ENCODE measurements at regions not wholly inside any gene's neighbourhood (a gene's known extent, or its start where the extent isn't known, plus 50 kb on each side); places are given as distances from the start of the nearest gene placed in this dataset.
"Not testable (repeated sequence)": the region's sequence is repeated elsewhere in the genome, so short reads cannot be mapped to it uniquely, and the experiment has no call there.

GRCh38 chrX:25141684-25142083 is 125.9 kb upstream of the ARX start:
- Histone ChIP-seq H3K4me1 (ENCODE audit: control insufficient read depth in 2 of 2, insufficient read depth in 2 of 2, low read length in 2 of 2) (no peaks in the 10 kb centered on the region), H3K4me3 (ENCODE audit: low read length in 2 of 2) (no peak overlapping the region), H3K36me3 (ENCODE audit: control insufficient read depth in 2 of 2, insufficient read depth in 2 of 2, low read length in 1 of 2) (no peaks in the 10 kb centered on the region), H3K9me3 (ENCODE audit: control insufficient read depth in 2 of 2, insufficient read depth in 1 of 2, low read length in 1 of 2) (no peaks in the 10 kb centered on the region), H3K27ac (ENCODE audit: low read depth in 1 of 2, low read length in 1 of 2) (no peak overlapping the region), H3K27me3 (ENCODE audit: control insufficient read depth in 2 of 2, insufficient read depth in 1 of 2, low read length in 1 of 2) (no peaks in the 10 kb centered on the region)
- WGBS: 92% methylated on average over 1 of the region's 1 CpG
- DNase-seq (ENCODE audit: low read depth in 6 of 9, low spot score in 9 of 9): no peak

- H3K9me3 ChIP-seq (ENCODE audit: control insufficient read depth in 2 of 2, insufficient read depth in 1 of 2, low read length in 1 of 2): no peaks in the 10 kb centered on the region
- no peaks in the 10 kb centered on the region for H3K36me3 ChIP-seq (ENCODE audit: control insufficient read depth in 2 of 2, insufficient read depth in 2 of 2, low read length in 1 of 2)
- DNase-seq (ENCODE audit: low read depth in 6 of 9, low spot score in 9 of 9): no peak
- H3K27ac ChIP-seq (ENCODE audit: low read depth in 1 of 2, low read length in 1 of 2): no peak overlapping the region
- no peak overlapping the region for H3K4me3 ChIP-seq (ENCODE audit: low read length in 2 of 2)
- H3K4me1 ChIP-seq (ENCODE audit: control insufficient read depth in 2 of 2, insufficient read depth in 2 of 2, low read length in 2 of 2): no peaks in the 10 kb centered on the region
- H3K27me3 ChIP-seq (ENCODE audit: control insufficient read depth in 2 of 2, insufficient read depth in 1 of 2, low read length in 1 of 2): no peaks in the 10 kb centered on the region
These were observed 115.3 kb upstream of the ARX start for GRCh38 chrX:25131055-25131454.

GRCh38 chrX:25130619-25131018 is 114.9 kb upstream of the ARX start:
- no peaks in the 10 kb centered on the region for H3K9me3 ChIP-seq (ENCODE audit: control insufficient read depth in 2 of 2, insufficient read depth in 1 of 2, low read length in 1 of 2)
- no peaks in the 10 kb centered on the region for H3K4me1 ChIP-seq (ENCODE audit: control insufficient read depth in 2 of 2, insufficient read depth in 2 of 2, low read length in 2 of 2)
- no peaks in the 10 kb centered on the region for H3K36me3 ChIP-seq (ENCODE audit: control insufficient read depth in 2 of 2, insufficient read depth in 2 of 2, low read length in 1 of 2)
- H3K27me3 ChIP-seq (ENCODE audit: control insufficient read depth in 2 of 2, insufficient read depth in 1 of 2, low read length in 1 of 2): no peaks in the 10 kb centered on the region
- no peak for DNase-seq (ENCODE audit: low read depth in 6 of 9, low spot score in 9 of 9)
- 93% methylated on average over 4 of the region's 4 CpGs for WGBS
- no peak overlapping the region for H3K27ac ChIP-seq (ENCODE audit: low read depth in 1 of 2, low read length in 1 of 2)
- H3K4me3 ChIP-seq (ENCODE audit: low read length in 2 of 2): no peak overlapping the region

GRCh38 chrX:25125483-25125882 is 109.7 kb upstream of the ARX start:
- Histone ChIP-seq H3K4me1 (ENCODE audit: control insufficient read depth in 2 of 2, insufficient read depth in 2 of 2, low read length in 2 of 2) (no peaks in the 10 kb centered on the region), H3K27ac (ENCODE audit: low read depth in 1 of 2, low read length in 1 of 2) (no peak overlapping the region)
- WGBS: 90% methylated on average over 4 of the region's 4 CpGs

GRCh38 chrX:25124391-25124790 is 108.6 kb upstream of the ARX start:
- WGBS: 98% methylated on average over 2 of the region's 2 CpGs
- Histone ChIP-seq H3K9me3 (ENCODE audit: control insufficient read depth in 2 of 2, insufficient read depth in 1 of 2, low read length in 1 of 2) (no peaks in the 10 kb centered on the region), H3K4me1 (ENCODE audit: control insufficient read depth in 2 of 2, insufficient read depth in 2 of 2, low read length in 2 of 2) (no peaks in the 10 kb centered on the region), H3K27me3 (ENCODE audit: control insufficient read depth in 2 of 2, insufficient read depth in 1 of 2, low read length in 1 of 2) (no peaks in the 10 kb centered on the region), H3K27ac (ENCODE audit: low read depth in 1 of 2, low read length in 1 of 2) (no peak overlapping the region), H3K36me3 (ENCODE audit: control insufficient read depth in 2 of 2, insufficient read depth in 2 of 2, low read length in 1 of 2) (no peaks in the 10 kb centered on the region), H3K4me3 (ENCODE audit: low read length in 2 of 2) (no peak overlapping the region)
- no peak for DNase-seq (ENCODE audit: low read depth in 6 of 9, low spot score in 9 of 9)

More at GRCh38 chrX:25125483-25125882, 109.7 kb upstream of the ARX start:
- Histone ChIP-seq H3K27me3 (ENCODE audit: control insufficient read depth in 2 of 2, insufficient read depth in 1 of 2, low read length in 1 of 2) (no peaks in the 10 kb centered on the region), H3K4me3 (ENCODE audit: low read length in 2 of 2) (no peak overlapping the region), H3K36me3 (ENCODE audit: control insufficient read depth in 2 of 2, insufficient read depth in 2 of 2, low read length in 1 of 2) (no peaks in the 10 kb centered on the region), H3K9me3 (ENCODE audit: control insufficient read depth in 2 of 2, insufficient read depth in 1 of 2, low read length in 1 of 2) (no peaks in the 10 kb centered on the region)
- no peak for DNase-seq (ENCODE audit: low read depth in 6 of 9, low spot score in 9 of 9)

- 100% methylated on average over 2 of the region's 2 CpGs for WGBS
These were observed 96.4 kb upstream of the ARX start for GRCh38 chrX:25112156-25112555.

GRCh38 chrX:25108481-25108880 is 92.7 kb upstream of the ARX start:
- no peaks in the 10 kb centered on the region for H3K36me3 ChIP-seq (ENCODE audit: control insufficient read depth in 2 of 2, insufficient read depth in 2 of 2, low read length in 1 of 2)
- no peak overlapping the region for H3K27ac ChIP-seq (ENCODE audit: low read depth in 1 of 2, low read length in 1 of 2)
- H3K4me1 ChIP-seq (ENCODE audit: control insufficient read depth in 2 of 2, insufficient read depth in 2 of 2, low read length in 2 of 2): no peaks in the 10 kb centered on the region
- no peaks in the 10 kb centered on the region for H3K9me3 ChIP-seq (ENCODE audit: control insufficient read depth in 2 of 2, insufficient read depth in 1 of 2, low read length in 1 of 2)
- DNase-seq (ENCODE audit: low read depth in 6 of 9, low spot score in 9 of 9): no peak
- WGBS: 90% methylated on average over 2 of the region's 2 CpGs
- H3K27me3 ChIP-seq (ENCODE audit: control insufficient read depth in 2 of 2, insufficient read depth in 1 of 2, low read length in 1 of 2): no peaks in the 10 kb centered on the region
- H3K4me3 ChIP-seq (ENCODE audit: low read length in 2 of 2): no peak overlapping the region

More at GRCh38 chrX:25112156-25112555, 96.4 kb upstream of the ARX start:
- H3K36me3 ChIP-seq (ENCODE audit: control insufficient read depth in 2 of 2, insufficient read depth in 2 of 2, low read length in 1 of 2): no peaks in the 10 kb centered on the region
- no peak overlapping the region for H3K4me3 ChIP-seq (ENCODE audit: low read length in 2 of 2)
- no peak overlapping the region for H3K27ac ChIP-seq (ENCODE audit: low read depth in 1 of 2, low read length in 1 of 2)
- DNase-seq (ENCODE audit: low read depth in 6 of 9, low spot score in 9 of 9): no peak
- H3K9me3 ChIP-seq (ENCODE audit: control insufficient read depth in 2 of 2, insufficient read depth in 1 of 2, low read length in 1 of 2): no peaks in the 10 kb centered on the region
- no peaks in the 10 kb centered on the region for H3K4me1 ChIP-seq (ENCODE audit: control insufficient read depth in 2 of 2, insufficient read depth in 2 of 2, low read length in 2 of 2)
- no peaks in the 10 kb centered on the region for H3K27me3 ChIP-seq (ENCODE audit: control insufficient read depth in 2 of 2, insufficient read depth in 1 of 2, low read length in 1 of 2)

- WGBS: 65% methylated on average over 4 of the region's 4 CpGs
- DNase-seq (ENCODE audit: low read depth in 6 of 9, low spot score in 9 of 9): no peak
These were observed 89.5 kb upstream of the ARX start for GRCh38 chrX:25105221-25105620.

GRCh38 chrX:25096522-25097045 is 80.8 kb upstream of the ARX start:
- WGBS: 91% methylated on average over 3 of the region's 3 CpGs
- no peaks in the 10 kb centered on the region for H3K4me1 ChIP-seq (ENCODE audit: control insufficient read depth in 2 of 2, insufficient read depth in 2 of 2, low read length in 2 of 2)
- no peaks in the 10 kb centered on the region for H3K9me3 ChIP-seq (ENCODE audit: control insufficient read depth in 2 of 2, insufficient read depth in 1 of 2, low read length in 1 of 2)
- H3K27ac ChIP-seq (ENCODE audit: low read depth in 1 of 2, low read length in 1 of 2): no peak overlapping the region
- H3K36me3 ChIP-seq (ENCODE audit: control insufficient read depth in 2 of 2, insufficient read depth in 2 of 2, low read length in 1 of 2): no peaks in the 10 kb centered on the region
- H3K27me3 ChIP-seq (ENCODE audit: control insufficient read depth in 2 of 2, insufficient read depth in 1 of 2, low read length in 1 of 2): no peaks in the 10 kb centered on the region
- H3K4me3 ChIP-seq (ENCODE audit: low read length in 2 of 2): no peak overlapping the region
- no peak for DNase-seq (ENCODE audit: low read depth in 6 of 9, low spot score in 9 of 9)

More at GRCh38 chrX:25105221-25105620, 89.5 kb upstream of the ARX start:
- no peaks in the 10 kb centered on the region for H3K36me3 ChIP-seq (ENCODE audit: control insufficient read depth in 2 of 2, insufficient read depth in 2 of 2, low read length in 1 of 2)
- H3K4me1 ChIP-seq (ENCODE audit: control insufficient read depth in 2 of 2, insufficient read depth in 2 of 2, low read length in 2 of 2): no peaks in the 10 kb centered on the region
- no peaks in the 10 kb centered on the region for H3K9me3 ChIP-seq (ENCODE audit: control insufficient read depth in 2 of 2, insufficient read depth in 1 of 2, low read length in 1 of 2)
- no peaks in the 10 kb centered on the region for H3K27me3 ChIP-seq (ENCODE audit: control insufficient read depth in 2 of 2, insufficient read depth in 1 of 2, low read length in 1 of 2)
- no peak overlapping the region for H3K4me3 ChIP-seq (ENCODE audit: low read length in 2 of 2)
- no peak overlapping the region for H3K27ac ChIP-seq (ENCODE audit: low read depth in 1 of 2, low read length in 1 of 2)

- not testable (repeated sequence) for DNase-seq (ENCODE audit: low read depth in 6 of 9, low spot score in 9 of 9); H3K27ac ChIP-seq (ENCODE audit: low read depth in 1 of 2, low read length in 1 of 2); H3K27me3 ChIP-seq (ENCODE audit: control insufficient read depth in 2 of 2, insufficient read depth in 1 of 2, low read length in 1 of 2); H3K4me3 ChIP-seq (ENCODE audit: low read length in 2 of 2); H3K4me1 ChIP-seq (ENCODE audit: control insufficient read depth in 2 of 2, insufficient read depth in 2 of 2, low read length in 2 of 2); H3K36me3 ChIP-seq (ENCODE audit: control insufficient read depth in 2 of 2, insufficient read depth in 2 of 2, low read length in 1 of 2); H3K9me3 ChIP-seq (ENCODE audit: control insufficient read depth in 2 of 2, insufficient read depth in 1 of 2, low read length in 1 of 2)
- WGBS: 77% methylated on average over 1 of the region's 1 CpG
These were observed 75.4 kb upstream of the ARX start for GRCh38 chrX:25091152-25091551.
